Kidney glomerular epithelial cell (primary cell): ENCODE measurements at regions not wholly inside any gene's neighbourhood (a gene's known extent, or its start where the extent isn't known, plus 50 kb on each side); places are given as distances from the start of the nearest gene placed in this dataset.
"Not testable (repeated sequence)": the region's sequence is repeated elsewhere in the genome, so short reads cannot be mapped to it uniquely, and the experiment has no call there.

Experiments
- DNase-seq: peaks from one replicate; lab custom pipeline; 2025; lab: John Stamatoyannopoulos, UW

GRCh38 chr18:11511434-11512095 is 97.8 kb upstream of the SLC35G4 start:
- no peak for DNase-seq

- DNase-seq, result no peak
Observed at GRCh38 chr18:11506856-11507255, 102.5 kb upstream of the SLC35G4 start.

GRCh38 chr18:11505993-11506392 is 103.4 kb upstream of the SLC35G4 start:
- no peak for DNase-seq

- DNase-seq, result no peak
Observed at GRCh38 chr18:11504962-11505361, 104.4 kb upstream of the SLC35G4 start.

- DNase-seq, result no peak
Observed at GRCh38 chr18:11502368-11502767, 107.0 kb upstream of the SLC35G4 start.

GRCh38 chr18:11501352-11501751 is 108.0 kb upstream of the SLC35G4 start:
- no peak for DNase-seq

GRCh38 chr18:11500153-11501122 is 109.0 kb upstream of the SLC35G4 start:
- DNase-seq, result peak; percentile 88

GRCh38 chr18:11498821-11499220 is 110.6 kb upstream of the SLC35G4 start:
- no peak for DNase-seq

GRCh38 chr18:11497585-11497984 is 111.8 kb upstream of the SLC35G4 start:
- DNase-seq, result no peak

- DNase-seq, result no peak
Observed at GRCh38 chr18:11496526-11497172, 112.7 kb upstream of the SLC35G4 start.

- no peak for DNase-seq
Observed at GRCh38 chr18:11495441-11495840, 114.0 kb upstream of the SLC35G4 start.

- DNase-seq, result peak; percentile 32
Observed at GRCh38 chr18:11494107-11494506, 115.3 kb upstream of the SLC35G4 start.

GRCh38 chr18:11489266-11489899 is 120.0 kb upstream of the SLC35G4 start:
- no peak for DNase-seq

- no peak for DNase-seq
Observed at GRCh38 chr18:11488175-11488574, 121.2 kb upstream of the SLC35G4 start.

- no peak for DNase-seq
Observed at GRCh38 chr18:11487390-11487789, 122.0 kb upstream of the SLC35G4 start.

GRCh38 chr18:11482271-11482670 is 127.1 kb upstream of the SLC35G4 start:
- DNase-seq, result no peak

- DNase-seq, result no peak
Observed at GRCh38 chr18:11480692-11481091, 128.7 kb upstream of the SLC35G4 start.

- DNase-seq, result not testable (repeated sequence)
Observed at GRCh38 chr18:11479031-11479430, 130.4 kb upstream of the SLC35G4 start.

GRCh38 chr18:11470941-11471340 is 138.5 kb upstream of the SLC35G4 start:
- no peak for DNase-seq

GRCh38 chr18:11468617-11469016 is 140.8 kb upstream of the SLC35G4 start:
- DNase-seq, result no peak

GRCh38 chr18:11468120-11468519 is 141.3 kb upstream of the SLC35G4 start:
- DNase-seq, result no peak

GRCh38 chr18:11467611-11468010 is 141.8 kb upstream of the SLC35G4 start:
- DNase-seq, result no peak
